Subcutaneous abdominal adipose tissue (tissue), 5 donors: ENCODE measurements at regions not wholly inside any gene's neighbourhood (a gene's known extent, or its start where the extent isn't known, plus 50 kb on each side); places are given as distances from the start of the nearest gene placed in this dataset.

Experiments
- H3K27ac ChIP-seq: one replicate; pipeline ENCODE4 v1.7.0; 2013; ENCODE audit warnings: low read depth, mild to moderate bottlenecking, inconsistent platforms, low read length, moderate library complexity
- H3K27me3 ChIP-seq, 5 donors: one replicate each; pipeline ENCODE4 v1.7.0; 2013; ENCODE audit warnings: low read length in 5 of 5, inconsistent platforms in 1 of 5; ENCODE audit not compliant: control insufficient read depth in 5 of 5, insufficient read depth in 4 of 5
- H3K36me3 ChIP-seq, 5 donors: one replicate each; pipeline ENCODE4 v1.7.0; 2013; ENCODE audit warnings: low read length in 5 of 5; ENCODE audit not compliant: control insufficient read depth in 5 of 5, insufficient read depth in 5 of 5
- H3K4me1 ChIP-seq, 5 donors: one replicate each; pipeline ENCODE4 v1.7.0; 2013; ENCODE audit warnings: low read length in 5 of 5, mild to moderate bottlenecking in 3 of 5, moderate library complexity in 1 of 5; ENCODE audit not compliant: control insufficient read depth in 5 of 5, insufficient read depth in 5 of 5
- H3K4me3 ChIP-seq, 5 donors: one replicate each; pipeline ENCODE4 v1.7.0; 2013; ENCODE audit warnings: low read length in 5 of 5, low read depth in 1 of 5
- H3K9ac ChIP-seq, 5 donors: one replicate each; pipeline ENCODE4 v1.7.0; 2013; ENCODE audit warnings: low read length in 5 of 5, mild to moderate bottlenecking in 4 of 5, moderate library complexity in 3 of 5
- H3K9me3 ChIP-seq, 5 donors: one replicate each; pipeline ENCODE4 v1.7.0; 2013; ENCODE audit warnings: low read length in 5 of 5; ENCODE audit not compliant: control insufficient read depth in 5 of 5
- donor health status: healthy.
- donor health status: healthy.
- donor health status: healthy.
- donor health status: healthy.
- donor health status: healthy.

DNA sequence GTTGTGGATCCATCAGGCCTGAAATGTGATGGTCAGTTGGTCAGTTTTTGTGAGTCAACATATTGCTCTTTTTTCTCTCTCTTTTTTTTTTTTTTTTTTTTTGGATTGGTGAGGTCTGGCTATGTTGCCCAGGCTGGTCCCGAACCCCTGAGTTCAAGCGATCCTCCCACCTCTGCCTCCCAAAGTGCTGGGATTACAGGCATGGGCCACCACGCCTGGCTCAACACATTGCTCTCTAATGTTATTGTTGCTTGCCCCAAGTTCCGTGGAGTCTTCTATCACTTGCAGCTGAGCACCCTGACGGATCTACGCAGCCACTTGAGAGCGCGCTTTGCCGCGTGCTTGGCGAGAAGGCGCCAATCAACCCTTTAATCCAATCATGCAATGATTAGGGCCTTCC lies 69.5 kb upstream of the DIO3 start:
- Histone ChIP-seq H3K9me3 (peaks cover 0 to 2% (median 0%) of the 10 kb centered on the region in 5 donors), H3K4me1 (peaks cover 0 to 2% (median 2%) of the 10 kb centered on the region in 5 donors), H3K27ac (no peak overlapping the region), H3K4me3 (no peak overlapping the region), H3K9ac (no peak overlapping the region), H3K27me3 (peaks cover 0 to 9% (median 0%) of the 10 kb centered on the region in 5 donors), H3K36me3 (no peaks in the 10 kb centered on the region)

DNA sequence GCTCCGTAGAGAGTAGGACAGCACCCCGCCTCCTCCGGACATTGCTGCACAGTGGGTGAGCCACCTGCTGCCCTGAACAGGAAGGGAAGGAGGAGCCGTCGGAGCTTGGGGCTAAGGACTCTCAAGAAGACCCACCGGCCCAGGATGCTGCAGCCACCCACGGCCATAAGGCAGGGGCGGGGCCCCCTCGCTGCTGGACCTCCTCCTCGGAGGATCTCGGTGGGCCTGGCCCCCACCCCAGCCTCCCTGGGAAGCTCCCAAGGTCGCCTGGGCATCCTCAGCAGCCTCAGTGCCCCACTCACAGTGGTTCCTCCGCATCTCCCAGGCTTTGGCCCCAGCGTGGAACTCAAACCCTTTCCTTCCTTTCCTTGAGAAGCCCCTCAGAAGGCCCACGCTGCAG lies 68.6 kb upstream of the DIO3 start:
- peaks cover 0 to 9% (median 0%) of the 10 kb centered on the region in 5 donors for H3K27me3 ChIP-seq
- H3K9me3 ChIP-seq: no peaks in the 10 kb centered on the region
- H3K4me3 ChIP-seq: no peak overlapping the region
- peaks cover 0 to 9% (median 8%) of the 10 kb centered on the region in 5 donors for H3K4me1 ChIP-seq
- no peaks in the 10 kb centered on the region for H3K36me3 ChIP-seq
- no peak overlapping the region for H3K9ac ChIP-seq
- H3K27ac ChIP-seq: no peak overlapping the region

DNA sequence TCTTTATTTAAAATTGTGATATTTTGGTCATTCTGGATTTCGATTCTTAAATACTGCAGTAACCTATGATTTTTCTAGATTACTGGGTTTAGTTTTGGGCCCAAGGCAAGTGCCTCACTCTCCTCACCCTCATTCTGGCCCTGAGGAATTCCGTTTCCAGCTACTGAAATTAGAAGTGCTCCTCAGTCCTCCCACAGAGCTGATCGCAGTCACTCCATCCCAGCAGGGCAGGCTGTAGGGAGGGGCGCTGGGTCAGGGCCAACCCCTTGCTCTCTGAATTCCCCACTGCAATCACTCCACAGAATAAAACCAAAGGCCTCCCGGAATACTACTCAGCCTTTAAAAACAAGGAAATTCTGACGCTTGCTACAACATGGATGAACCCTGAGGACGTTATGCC lies 66.5 kb upstream of the DIO3 start:
- H3K9ac ChIP-seq: no peak overlapping the region
- peaks cover 0 to 9% (median 0%) of the 10 kb centered on the region in 5 donors for H3K27me3 ChIP-seq
- no peak overlapping the region for H3K27ac ChIP-seq
- no peaks in the 10 kb centered on the region for H3K9me3 ChIP-seq
- H3K4me3 ChIP-seq: no peak overlapping the region
- H3K4me1 ChIP-seq: peaks cover 0 to 23% (median 19%) of the 10 kb centered on the region in 5 donors
- H3K36me3 ChIP-seq: no peaks in the 10 kb centered on the region

DNA sequence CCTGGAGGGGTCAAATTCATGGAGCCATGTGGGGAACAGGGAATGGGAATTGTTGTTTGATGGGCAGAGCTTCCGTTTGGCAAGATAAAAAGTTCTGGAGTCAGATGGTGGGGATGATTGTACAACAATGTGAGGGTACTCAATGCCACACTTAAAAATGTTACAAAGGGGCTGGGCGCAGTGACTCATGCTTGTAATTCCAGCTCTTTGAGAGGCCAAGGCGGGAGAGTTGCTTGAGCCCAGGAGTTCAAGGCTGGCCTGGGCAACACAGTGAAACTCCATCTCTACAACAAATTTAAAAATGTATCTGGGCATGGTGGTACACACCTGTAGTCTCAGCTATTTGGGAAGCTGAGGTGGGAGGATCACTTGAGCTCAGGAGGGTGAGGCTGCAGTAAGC lies 66.0 kb upstream of the DIO3 start:
- H3K27ac ChIP-seq: no peak overlapping the region
- H3K9ac ChIP-seq: no peak overlapping the region
- no peak overlapping the region for H3K4me3 ChIP-seq
- H3K27me3 ChIP-seq: peaks cover 0 to 9% (median 0%) of the 10 kb centered on the region in 5 donors
- no peaks in the 10 kb centered on the region for H3K9me3 ChIP-seq
- H3K36me3 ChIP-seq: no peaks in the 10 kb centered on the region
- H3K4me1 ChIP-seq: peaks cover 0 to 23% (median 19%) of the 10 kb centered on the region in 5 donors

DNA sequence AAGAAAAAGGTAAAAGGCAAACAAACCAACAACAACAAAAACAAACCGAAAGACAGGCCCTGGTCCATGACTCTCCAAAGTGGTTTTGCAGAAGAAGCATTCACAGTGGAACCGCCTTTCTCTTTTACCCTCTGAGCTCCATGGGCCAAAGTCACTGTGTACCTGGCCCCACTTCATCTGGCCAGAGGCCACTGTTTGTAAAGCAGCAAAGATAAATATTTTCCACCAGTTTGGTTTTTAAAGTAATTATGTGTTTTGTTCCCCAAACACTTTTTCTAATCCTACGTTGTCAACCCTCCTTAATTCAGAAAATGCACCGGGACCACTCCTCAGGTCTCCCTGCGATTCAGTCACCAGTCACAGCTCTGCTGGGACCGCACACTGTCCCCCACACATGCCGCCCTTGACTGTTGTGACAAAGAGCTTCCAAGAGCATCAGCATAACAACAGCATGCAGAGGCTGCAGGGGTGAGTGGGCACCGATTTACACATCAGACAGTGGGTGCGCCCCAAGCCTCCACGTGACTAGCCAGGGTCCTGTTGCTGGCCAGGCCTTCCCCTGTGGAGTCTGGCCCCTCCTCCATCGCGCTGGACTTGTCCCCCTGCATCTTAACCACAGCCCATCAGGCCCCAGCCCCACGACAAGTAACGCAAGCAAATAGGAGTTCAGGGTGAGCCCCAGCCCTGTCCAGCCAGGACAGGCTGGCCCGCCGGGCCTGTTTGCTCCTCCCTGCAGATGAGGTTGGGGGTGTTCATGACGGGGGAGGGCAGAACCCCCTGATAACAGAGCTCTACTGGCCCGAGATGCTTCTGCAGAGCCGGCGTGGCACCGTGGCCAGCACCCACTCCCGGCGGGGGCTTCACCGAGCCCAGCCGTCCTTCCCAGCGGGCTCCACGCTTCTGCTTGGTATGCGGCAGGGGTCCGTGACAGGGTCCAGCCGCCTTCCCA lies 65.2 kb upstream of the DIO3 start:
- H3K36me3 ChIP-seq: no peaks in the 10 kb centered on the region
- no peak overlapping the region for H3K9ac ChIP-seq
- H3K4me3 ChIP-seq: no peak overlapping the region
- peaks cover 0 to 23% (median 19%) of the 10 kb centered on the region in 5 donors for H3K4me1 ChIP-seq
- H3K9me3 ChIP-seq: no peaks in the 10 kb centered on the region
- H3K27ac ChIP-seq: no peak overlapping the region
- peaks cover 0 to 8% (median 0%) of the 10 kb centered on the region in 5 donors for H3K27me3 ChIP-seq

DNA sequence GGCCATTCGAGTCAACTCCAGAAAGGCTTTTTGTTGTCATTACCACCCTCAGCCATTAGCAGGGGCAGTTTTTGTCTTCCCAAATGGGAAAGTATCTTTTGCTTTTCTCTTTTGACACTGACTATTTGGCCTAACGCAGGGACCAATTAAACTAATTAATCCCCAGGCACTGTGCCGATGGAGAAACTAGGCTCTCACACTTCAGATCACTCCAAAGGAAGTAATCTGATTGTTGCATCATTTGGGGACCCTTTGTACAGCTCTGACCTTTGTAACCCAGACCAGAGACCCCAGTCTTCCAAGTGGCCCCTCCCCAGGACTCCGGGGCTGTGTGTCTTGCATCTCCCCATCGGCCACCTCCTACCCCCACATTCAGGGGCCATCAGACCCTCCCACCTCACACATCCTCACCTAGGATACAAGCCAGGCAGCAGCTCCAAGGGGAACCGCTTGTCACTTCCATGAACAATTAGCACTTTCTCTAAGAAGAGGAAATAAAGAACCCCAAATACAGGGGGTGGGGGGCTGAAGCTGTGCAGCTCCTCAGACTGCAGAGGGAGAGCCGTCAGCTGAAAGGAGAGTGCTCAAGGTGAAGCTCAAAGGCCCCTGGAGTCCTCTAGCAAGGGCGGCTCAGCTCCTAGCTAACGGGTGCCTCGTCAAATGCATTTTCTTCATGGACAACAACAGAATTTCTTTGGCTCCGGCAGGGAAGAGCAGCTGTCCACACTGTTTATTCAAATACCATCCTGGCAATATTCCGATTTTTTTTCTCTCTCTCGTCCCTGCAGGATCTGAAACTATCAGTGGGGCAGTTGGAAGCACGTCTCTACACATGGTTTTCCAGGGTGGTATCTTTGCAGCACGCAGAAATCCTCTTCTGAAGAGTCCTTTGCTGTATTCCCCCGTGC lies 64.3 kb upstream of the DIO3 start:
- Histone ChIP-seq H3K27ac (no peak overlapping the region), H3K4me1 (peaks cover 0 to 23% (median 19%) of the 10 kb centered on the region in 5 donors), H3K9me3 (no peaks in the 10 kb centered on the region), H3K36me3 (no peaks in the 10 kb centered on the region), H3K9ac (no peak overlapping the region), H3K4me3 (no peak overlapping the region), H3K27me3 (peaks cover 0 to 8% (median 0%) of the 10 kb centered on the region in 5 donors)

DNA sequence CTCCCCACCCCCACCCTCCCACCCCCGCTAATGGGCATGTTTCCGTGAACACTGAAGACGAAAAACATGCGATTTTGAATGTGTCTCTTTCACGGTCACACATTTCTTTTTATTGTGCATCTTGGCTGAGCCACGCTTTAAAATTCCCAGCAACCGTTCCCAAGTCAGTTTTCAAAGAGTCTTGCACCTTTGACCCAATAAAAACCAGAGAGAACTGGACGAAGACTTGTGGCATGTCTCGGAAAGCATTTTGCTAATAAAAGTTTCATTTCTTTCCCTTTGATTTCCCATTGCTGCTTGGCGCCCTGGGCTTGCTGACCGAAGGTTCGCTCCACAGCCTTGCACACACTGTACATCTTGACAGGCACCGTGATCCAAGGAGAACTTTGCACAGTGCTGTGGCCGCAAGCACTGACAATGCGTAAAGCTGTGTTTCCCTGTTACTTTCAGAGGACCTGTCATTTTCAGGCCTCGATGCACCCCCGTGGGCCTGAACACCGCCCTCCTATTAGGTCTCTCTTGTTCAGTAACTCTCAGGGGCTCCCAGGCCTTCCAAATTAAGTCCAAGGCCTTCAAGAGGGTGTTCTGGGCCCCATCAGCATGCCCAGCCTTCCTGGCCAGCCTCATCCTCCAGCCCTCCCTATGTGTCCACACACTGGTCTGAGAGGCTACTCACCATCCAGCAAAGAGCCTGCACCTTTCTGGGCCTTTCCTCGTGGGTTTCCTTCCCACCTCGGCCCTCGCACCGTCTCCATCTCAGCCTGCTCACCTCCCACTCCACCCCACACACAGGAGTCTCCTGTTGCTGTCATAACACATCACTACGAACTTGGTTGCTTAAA lies 63.4 kb upstream of the DIO3 start:
- Histone ChIP-seq H3K4me3 (no peak overlapping the region), H3K27me3 (peaks cover 0 to 8% (median 0%) of the 10 kb centered on the region in 5 donors), H3K27ac (no peak overlapping the region), H3K36me3 (no peaks in the 10 kb centered on the region), H3K9ac (no peak overlapping the region), H3K4me1 (peaks cover 0 to 23% (median 19%) of the 10 kb centered on the region in 5 donors), H3K9me3 (no peaks in the 10 kb centered on the region)

DNA sequence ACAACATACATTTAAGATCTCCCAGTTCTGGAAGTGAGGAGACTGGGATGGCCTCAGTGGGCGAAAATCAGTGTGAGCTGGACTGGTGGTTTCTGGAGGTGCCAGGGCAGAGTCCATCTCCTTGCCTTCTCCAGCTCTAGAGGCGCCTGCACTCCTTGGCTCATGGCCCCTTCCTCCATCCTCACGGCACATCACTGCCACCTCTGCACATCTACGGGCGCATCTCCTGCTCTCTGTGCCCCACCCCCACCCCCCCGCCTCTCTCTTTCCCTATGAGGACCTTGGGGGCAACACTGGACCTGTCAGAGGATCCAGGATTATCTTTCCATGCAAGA lies 62.8 kb upstream of the DIO3 start:
- Histone ChIP-seq H3K27ac (no peak overlapping the region), H3K4me1 (peaks cover 0 to 23% (median 19%) of the 10 kb centered on the region in 5 donors), H3K36me3 (no peaks in the 10 kb centered on the region)

DNA sequence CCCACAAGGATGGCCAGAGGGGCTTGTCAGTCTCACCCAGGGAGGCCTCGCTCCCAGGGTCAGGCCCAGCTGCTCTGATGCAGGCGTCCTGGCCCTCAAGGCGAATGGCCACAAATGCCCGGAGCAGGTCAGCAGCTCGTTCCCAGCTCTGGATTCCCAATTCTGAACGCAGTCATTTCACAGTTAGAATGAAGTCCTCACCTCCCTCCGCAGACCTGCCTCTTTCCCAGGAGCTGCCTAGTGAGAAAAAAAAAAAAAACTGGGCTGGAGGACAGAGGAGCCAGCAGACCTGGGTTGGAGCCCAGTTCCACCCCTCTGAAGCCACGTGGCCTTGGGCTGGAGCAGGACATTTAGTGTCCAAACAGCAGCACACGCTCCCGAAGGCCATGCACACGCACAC lies 62.2 kb upstream of the DIO3 start:
- Histone ChIP-seq H3K4me3 (no peak overlapping the region), H3K27me3 (peaks cover 0 to 8% (median 0%) of the 10 kb centered on the region in 5 donors), H3K9ac (no peak overlapping the region), H3K9me3 (peaks cover 2 to 7% (median 6%) of the 10 kb centered on the region in 5 donors), H3K27ac (no peak overlapping the region), H3K4me1 (peaks cover 0 to 23% (median 19%) of the 10 kb centered on the region in 5 donors), H3K36me3 (no peaks in the 10 kb centered on the region)

More for the DNA sequence above, 62.8 kb upstream of the DIO3 start:
- Histone ChIP-seq H3K4me3 (no peak overlapping the region), H3K9me3 (peaks cover 0 to 3% (median 2%) of the 10 kb centered on the region in 5 donors), H3K27me3 (peaks cover 0 to 8% (median 0%) of the 10 kb centered on the region in 5 donors), H3K9ac (no peak overlapping the region)
